ENCODE measurements at regions not wholly inside any gene's neighbourhood (a gene's known extent, or its start where the extent isn't known, plus 50 kb on each side); places are given as distances from the start of the nearest gene placed in this dataset.

DNA sequence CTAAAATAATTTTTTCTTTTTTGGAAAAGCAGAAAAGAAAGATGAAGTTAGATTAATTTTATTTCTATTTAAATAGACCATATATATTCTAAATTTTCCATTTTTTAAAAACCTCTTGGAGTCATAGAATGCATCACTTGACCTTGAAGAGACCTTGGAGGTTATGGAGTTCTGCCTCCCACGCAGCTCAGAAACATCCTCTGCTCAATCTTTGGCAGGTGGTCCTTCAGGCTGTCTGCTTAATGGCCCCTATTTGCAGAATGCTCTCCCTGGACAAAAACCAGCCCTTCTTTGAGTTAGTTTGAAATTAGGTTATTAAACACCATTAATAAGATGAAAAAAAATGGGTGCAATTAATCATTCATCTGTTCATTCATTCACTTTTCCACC is 194.1 kb upstream of the TLL1 start:
- TF ChIP-seq, protein P1, sequence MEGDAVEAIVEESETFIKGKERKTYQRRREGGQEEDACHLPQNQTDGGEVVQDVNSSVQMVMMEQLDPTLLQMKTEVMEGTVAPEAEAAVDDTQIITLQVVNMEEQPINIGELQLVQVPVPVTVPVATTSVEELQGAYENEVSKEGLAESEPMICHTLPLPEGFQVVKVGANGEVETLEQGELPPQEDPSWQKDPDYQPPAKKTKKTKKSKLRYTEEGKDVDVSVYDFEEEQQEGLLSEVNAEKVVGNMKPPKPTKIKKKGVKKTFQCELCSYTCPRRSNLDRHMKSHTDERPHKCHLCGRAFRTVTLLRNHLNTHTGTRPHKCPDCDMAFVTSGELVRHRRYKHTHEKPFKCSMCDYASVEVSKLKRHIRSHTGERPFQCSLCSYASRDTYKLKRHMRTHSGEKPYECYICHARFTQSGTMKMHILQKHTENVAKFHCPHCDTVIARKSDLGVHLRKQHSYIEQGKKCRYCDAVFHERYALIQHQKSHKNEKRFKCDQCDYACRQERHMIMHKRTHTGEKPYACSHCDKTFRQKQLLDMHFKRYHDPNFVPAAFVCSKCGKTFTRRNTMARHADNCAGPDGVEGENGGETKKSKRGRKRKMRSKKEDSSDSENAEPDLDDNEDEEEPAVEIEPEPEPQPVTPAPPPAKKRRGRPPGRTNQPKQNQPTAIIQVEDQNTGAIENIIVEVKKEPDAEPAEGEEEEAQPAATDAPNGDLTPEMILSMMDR (IDR thresholded peaks at IDR 0.05), result no peak
- TF ChIP-seq ZFX (IDR thresholded peaks at IDR 0.05; ENCODE audit: borderline replicate concordance), result no peak
